Activated CD8-positive, alpha-beta memory T cell treated with anti-CD3 and anti-CD28 coated beads, Interleukin-2, amount 50 U/mL, for 24 hours (primary cell): ENCODE measurements at regions not wholly inside any gene's neighbourhood (a gene's known extent, or its start where the extent isn't known, plus 50 kb on each side); places are given as distances from the start of the nearest gene placed in this dataset.

ENCODE experiments used
- DNase-seq: peaks from one replicate; pipeline ENCODE4 v3.0.0-alpha.2; 2020; ENCODE audit errors: extremely low read depth

GRCh38 chr18:24672165-24672941, 211.9 kb downstream of the HRH4 start:
- DNase-seq = no peak

DNA sequence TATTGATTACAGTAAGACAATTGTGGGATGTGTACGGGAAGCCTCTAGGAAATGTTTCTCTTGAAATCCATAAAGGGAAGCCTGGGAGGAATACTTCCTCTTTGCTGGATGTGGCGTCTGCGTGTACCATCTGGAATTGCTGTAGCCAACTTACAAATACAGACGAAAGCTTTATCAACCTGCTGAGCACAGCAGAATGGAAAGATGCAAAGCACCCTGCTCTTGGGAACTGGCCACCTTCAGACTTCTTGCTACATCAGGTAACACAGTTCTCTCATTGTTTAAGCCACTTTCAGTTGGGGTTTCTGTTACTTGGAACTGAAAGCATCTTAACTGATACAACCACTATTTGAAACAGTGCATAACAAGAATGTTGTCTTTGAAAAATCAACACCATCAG, 213.8 kb downstream of the HRH4 start:
- no peak for DNase-seq

- no peak for DNase-seq
Measured at GRCh38 chr18:24674605-24675004, 214.2 kb downstream of the HRH4 start.

GRCh38 chr18:24677011-24677410, 216.6 kb downstream of the HRH4 start:
- DNase-seq = no peak

DNA sequence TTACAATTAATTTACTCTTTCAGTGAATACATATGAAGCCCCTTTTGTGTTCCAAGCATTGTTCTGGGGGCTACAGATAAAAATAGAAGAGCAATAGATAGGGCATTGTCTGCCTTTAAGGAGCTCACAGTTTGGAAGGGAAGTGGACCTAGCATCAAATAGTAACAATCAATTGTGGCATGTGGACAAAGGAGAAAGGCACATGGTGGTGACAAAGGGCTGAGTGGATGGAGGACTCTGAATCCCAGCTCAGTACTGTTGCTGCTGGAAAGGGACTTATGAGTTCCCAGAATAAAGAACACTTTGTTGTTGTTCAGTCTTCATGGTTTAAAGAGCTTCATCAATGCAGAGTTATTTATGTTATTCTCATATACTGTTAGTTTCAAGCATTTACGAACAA, 217.7 kb downstream of the HRH4 start:
- no peak for DNase-seq

DNA sequence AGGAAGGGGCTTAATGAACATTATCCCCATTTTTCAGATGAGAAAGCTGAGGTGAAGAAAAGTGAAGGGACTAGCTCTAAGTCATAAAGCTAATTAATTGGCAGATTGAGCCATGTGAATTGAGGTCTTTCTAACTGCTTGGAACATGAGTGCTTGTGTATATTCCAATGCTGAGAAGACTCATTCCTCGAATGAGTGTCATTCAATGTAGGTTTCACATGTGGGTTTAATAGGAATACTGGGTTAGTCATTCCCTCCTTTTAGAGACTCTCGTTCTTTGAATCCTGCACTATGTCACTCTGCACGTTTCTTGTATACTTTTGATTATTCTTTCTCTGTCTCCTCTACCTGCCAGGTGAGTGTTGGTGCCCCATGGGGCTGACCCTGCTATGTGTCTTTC, 218.2 kb downstream of the HRH4 start:
- no peak for DNase-seq

DNA sequence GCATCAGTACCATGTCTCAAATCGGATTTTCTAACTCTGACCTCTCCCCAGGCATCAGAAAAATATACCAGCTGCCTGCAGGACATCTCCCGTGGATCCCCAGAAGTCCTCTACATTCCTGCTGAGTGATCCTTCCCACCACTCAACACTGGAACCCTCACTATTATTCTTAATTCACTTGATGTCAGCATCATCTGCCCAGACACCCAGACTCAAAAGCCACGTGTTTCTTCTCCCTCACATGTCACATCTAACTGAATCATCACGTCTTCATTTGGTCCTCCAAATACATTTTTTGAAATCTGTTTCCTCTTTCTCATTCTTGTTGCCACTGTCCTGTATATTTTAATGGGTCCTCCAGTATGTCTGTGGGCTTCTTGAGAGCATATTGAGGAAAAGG, 218.6 kb downstream of the HRH4 start:
- DNase-seq = no peak

GRCh38 chr18:24683925-24684324, 223.5 kb downstream of the HRH4 start:
- DNase-seq = no peak

DNA sequence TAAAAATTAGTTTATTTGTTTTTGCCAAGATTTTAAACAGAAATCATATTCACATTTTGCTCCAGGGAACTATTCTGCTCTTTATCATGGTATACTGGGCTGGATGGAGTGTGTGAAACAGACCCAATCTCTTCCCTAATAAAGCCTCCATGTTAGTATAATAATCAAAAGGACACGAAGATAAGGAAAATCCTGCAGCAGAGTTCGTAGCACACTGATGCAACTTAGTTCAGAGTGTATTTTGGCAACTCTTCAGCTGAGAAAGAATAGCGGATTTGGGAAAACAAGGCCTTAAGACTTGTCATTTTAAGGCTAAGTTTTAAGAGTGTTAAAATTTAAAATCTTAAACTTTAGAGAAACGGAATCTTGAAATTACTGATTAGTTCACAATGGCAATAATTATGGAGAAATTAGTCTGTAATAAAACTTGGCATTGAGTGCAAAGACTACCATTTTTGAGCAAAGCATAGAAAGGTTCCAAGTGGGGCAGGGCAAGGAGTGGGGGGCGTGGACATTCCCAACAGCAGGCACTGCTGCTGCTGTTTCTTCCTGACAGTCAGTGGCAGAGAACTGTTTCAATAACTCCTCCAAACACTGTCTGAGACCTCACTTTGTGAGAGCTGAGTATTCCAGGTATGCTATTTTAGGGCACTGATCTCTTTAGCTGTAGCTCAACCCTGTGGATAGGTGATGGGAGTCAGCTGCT, 225.0 kb downstream of the HRH4 start:
- DNase-seq = no peak

DNA sequence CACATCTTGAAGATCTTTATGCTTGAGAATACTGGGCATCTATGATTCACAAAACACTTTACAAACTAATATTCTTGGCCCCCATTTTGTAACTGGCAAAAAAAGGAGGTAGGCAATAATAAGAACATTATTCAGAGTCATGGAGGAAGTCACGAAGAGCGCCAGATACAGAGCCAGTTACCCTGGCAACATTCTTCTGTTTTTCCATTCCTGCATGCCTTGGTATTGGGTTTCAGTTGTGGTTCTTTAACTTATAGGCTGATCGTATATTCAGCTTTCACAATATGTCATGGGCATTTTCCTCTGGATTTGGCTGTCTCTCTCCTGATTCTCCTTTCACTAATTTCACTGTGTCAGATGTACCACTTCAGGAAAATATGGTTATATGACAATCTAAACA, 234.7 kb downstream of the HRH4 start:
- DNase-seq = no peak

DNA sequence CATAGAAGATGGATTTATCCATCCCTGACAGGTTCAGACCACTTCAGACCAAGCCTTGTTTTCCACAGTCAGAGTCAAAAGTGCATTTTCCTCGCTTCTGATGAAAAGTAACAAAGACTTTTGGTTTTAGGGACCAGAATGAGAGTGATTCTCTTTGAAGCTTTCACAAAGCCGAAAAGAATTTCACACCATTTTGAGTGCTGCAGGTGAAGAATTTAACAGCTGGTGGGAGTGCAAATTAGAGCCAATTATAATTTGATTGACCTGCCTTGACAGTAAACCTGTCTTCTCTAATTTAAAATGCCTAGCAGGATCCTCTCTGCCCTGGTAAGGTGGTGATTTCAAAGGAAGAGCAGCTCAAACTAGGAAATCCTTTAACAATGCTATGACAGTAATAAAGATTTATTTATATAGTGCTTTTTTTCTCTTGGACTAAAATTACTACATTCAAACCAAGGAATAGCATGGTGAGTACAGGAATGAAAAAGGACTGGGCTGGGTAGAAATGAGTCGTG, 241.6 kb downstream of the HRH4 start:
- no peak for DNase-seq

DNA sequence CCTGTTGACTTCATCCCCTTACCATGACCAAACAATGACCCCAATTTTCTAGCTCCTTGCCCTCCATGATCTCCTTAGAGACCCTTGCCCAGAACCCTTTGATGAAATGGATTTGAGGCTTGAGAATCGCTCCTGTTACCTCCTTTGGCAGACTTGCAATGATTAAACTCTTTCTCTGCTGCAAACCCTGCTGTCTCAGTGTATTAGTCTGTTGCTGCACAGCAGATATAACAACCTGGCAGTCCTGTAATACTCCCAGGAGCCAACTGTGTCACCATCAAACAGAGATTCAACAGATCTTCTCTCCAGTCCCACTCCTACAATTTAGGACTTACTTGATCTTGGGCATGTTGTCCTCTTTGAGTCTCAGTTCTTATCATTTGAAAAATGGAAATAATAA, 242.9 kb downstream of the HRH4 start:
- no peak for DNase-seq

DNA sequence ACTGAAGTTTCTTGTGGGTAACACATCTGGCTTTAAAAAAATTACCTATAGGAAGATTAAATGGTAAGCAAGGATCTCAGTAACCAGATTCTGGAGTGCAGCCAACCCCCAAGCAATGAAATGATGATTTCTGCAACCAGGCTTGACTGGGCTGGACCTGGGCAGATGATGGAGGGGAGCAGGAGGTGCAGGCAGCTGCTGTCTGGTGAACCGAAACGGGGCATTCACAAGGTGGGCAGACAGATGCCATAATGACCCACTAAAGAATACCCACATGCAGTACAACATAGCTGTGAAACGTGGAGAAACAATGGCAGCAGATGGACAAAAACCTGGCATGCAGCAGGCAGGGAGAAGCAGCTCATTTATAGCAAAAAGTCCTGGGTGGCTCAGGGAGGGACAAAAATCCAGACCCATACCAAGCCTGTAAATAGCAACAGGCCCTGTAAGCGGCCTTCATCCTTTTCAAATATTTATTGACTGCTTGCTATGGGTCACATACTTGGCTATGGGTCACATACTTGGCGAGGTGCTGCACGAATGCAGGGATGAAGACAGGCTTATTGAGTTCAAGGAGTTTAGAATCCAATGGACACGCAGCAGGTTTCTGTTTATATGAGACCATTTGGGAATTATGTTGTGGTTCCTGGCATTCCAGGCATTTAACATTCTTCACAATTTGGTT, 244.7 kb downstream of the HRH4 start:
- DNase-seq = no peak

DNA sequence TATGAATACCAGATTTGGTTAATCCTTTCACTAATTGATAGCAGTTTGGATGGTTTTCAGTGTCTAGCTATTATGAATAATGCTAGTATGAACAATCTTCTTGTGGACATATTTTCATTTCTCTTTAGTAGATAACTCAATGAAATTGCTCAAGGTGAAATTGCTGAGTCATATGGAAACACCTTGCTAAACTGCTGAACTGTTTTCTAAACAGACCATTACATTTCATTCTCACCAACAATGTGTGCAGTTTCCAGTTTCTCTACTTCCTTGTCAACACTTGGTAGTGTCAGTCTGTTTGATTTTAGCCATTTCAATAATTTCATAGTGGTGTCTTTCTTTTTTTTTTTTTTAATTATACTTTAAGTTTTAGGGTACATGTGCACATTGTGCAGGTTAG, 250.0 kb downstream of the HRH4 start:
- DNase-seq = no peak

DNA sequence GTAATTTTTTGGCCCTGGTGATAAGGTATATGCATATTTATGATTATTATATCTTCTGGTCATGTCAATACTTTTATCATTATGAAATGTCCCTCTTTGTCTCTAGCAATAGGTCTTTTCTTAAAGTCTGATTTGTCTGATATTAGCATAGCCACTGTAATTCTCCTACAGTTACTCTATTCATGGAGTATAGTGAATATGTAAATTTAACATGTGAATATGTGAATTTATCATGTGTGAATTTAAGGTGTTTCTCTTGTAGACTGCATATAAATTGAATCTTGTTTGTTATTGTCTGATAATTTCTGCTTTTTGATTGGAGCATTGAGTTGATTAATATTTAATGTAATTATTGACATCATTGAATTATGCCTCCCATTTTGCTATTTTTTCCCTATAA, 259.4 kb downstream of the HRH4 start:
- DNase-seq = no peak

DNA sequence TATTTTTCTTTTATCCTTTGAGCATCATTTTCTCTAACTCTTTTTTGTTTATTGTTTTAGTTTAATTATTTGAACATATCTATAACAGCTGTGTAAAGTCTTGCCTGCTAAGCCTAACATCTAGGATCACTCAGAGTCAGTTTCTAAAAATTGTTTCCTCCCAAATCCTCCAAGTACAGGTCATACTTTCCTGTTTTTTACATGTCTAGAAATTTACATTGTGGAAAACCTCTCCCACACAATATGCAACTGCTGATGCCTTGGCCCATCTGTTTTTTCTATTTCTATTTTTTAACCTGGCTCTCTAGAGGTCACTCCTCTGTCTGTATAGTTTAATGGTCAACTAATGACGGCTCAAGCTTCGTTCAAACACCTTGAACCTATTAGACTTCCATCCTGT, 261.0 kb downstream of the HRH4 start:
- DNase-seq = no peak

- DNase-seq = no peak
Measured at GRCh38 chr18:24725644-24726415, 265.4 kb downstream of the HRH4 start.

GRCh38 chr18:24726727-24727492, 266.5 kb downstream of the HRH4 start:
- DNase-seq = peak; percentile 5

- no peak for DNase-seq
Measured at GRCh38 chr18:24727685-24728084, 267.2 kb downstream of the HRH4 start.

- DNase-seq = no peak
Measured at GRCh38 chr18:24731158-24731557, 270.7 kb downstream of the HRH4 start.

DNA sequence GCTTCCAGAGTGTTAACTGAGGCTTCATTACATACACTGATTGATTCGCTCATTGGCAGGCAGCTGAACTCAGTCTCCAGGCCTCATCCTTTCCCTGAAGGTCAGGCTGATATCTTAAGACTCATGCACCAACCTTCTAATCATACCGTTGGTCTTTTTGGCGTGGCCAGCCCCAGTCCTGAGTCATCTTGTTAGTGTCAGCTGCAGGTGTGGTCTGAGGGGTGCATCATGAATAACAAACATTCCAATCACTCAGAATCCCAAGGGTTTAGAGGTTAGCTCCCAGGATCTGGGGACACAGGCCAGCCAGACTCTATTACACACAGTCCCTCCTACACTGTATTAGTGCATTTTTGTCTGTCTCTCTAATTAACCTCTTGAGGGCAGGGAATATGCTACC, 271.5 kb downstream of the HRH4 start:
- DNase-seq = no peak
